Tibial artery (tissue), 4 donors: ENCODE measurements at regions not wholly inside any gene's neighbourhood (a gene's known extent, or its start where the extent isn't known, plus 50 kb on each side); places are given as distances from the start of the nearest gene placed in this dataset.

Source experiments
- DNase-seq, 2 donors: peaks; one replicate each; pipeline ENCODE4 v3.0.0-alpha.2; 2019
- H3K27ac ChIP-seq, 2 donors: fragments of 200-600 bp; sonication (generic) in 1 of 2; 1 replicate in 1 of 2; 2 replicates in 1 of 2; pipeline ENCODE4 v1.5.1; 2018 to 2019; ENCODE audit warnings: mild to moderate bottlenecking in 1 of 2
- H3K27me3 ChIP-seq, 2 donors: fragments of 200-600 bp; sonication (generic) in 1 of 2; one replicate each; pipeline versions ENCODE4 v1.5.1 to v1.6.0; 2016 to 2019
- H3K36me3 ChIP-seq, 3 donors: fragments of 200-600 bp; sonication (generic) in 2 of 3; one replicate each; pipeline ENCODE4 v1.5.1; 2016 to 2019; ENCODE audit warnings: mild to moderate bottlenecking in 2 of 3
- H3K4me1 ChIP-seq, 4 donors: fragments of 200-600 bp; sonication (generic) in 2 of 4; 1 replicate in 3 of 4; 2 replicates in 1 of 4; pipeline ENCODE4 v1.5.1; 2016 to 2019
- H3K4me3 ChIP-seq, 2 donors: fragments of 200-600 bp; sonication (generic) in 1 of 2; 1 replicate in 1 of 2; 2 replicates in 1 of 2; pipeline ENCODE4 v1.5.1; 2018 to 2019; ENCODE audit warnings: mild to moderate bottlenecking in 2 of 2
- H3K9me3 ChIP-seq, 3 donors: fragments of 200-600 bp; sonication (generic) in 1 of 3; one replicate each; pipeline ENCODE4 v1.5.1; 2016 to 2019
- intact Hi-C: fragments of 100-400 bp; cut with DNase I; formaldehyde crosslinking; loops from one replicate; pipeline ENCODE4 v1.15.0; 2023; ENCODE audit warnings: low total_unique reads
- TF ChIP-seq, protein P1 (sequence below), 2 experiments: fragments of 200-600 bp in 1 of 2; fragments of 450-650 bp in 1 of 2; IDR thresholded peaks; one replicate each; pipeline ENCODE4 v1.5.1; 2017 to 2019; ENCODE audit warnings: antibody characterized with exemption in 2 of 2, mild to moderate bottlenecking in 1 of 2, moderate library complexity in 1 of 2

- intact Hi-C loops: no loop called here
Measured at GRCh38 chr12:89213747-89214146, 138.6 kb downstream of the DUSP6 start.

GRCh38 chr12:89213139-89213538 is 139.2 kb downstream of the DUSP6 start:
- H3K27me3 ChIP-seq: no peaks in the 10 kb centered on the region
- no peak for DNase-seq
- intact Hi-C loops: no loop called here
- H3K4me3 ChIP-seq: no peak overlapping the region
- no peaks in the 10 kb centered on the region for H3K36me3 ChIP-seq
- no peaks in the 10 kb centered on the region for H3K9me3 ChIP-seq
- no peak overlapping the region for H3K27ac ChIP-seq
- peaks cover 0 to 4% (median 1%) of the 10 kb centered on the region in 4 donors for H3K4me1 ChIP-seq
- TF ChIP-seq, protein P1, sequence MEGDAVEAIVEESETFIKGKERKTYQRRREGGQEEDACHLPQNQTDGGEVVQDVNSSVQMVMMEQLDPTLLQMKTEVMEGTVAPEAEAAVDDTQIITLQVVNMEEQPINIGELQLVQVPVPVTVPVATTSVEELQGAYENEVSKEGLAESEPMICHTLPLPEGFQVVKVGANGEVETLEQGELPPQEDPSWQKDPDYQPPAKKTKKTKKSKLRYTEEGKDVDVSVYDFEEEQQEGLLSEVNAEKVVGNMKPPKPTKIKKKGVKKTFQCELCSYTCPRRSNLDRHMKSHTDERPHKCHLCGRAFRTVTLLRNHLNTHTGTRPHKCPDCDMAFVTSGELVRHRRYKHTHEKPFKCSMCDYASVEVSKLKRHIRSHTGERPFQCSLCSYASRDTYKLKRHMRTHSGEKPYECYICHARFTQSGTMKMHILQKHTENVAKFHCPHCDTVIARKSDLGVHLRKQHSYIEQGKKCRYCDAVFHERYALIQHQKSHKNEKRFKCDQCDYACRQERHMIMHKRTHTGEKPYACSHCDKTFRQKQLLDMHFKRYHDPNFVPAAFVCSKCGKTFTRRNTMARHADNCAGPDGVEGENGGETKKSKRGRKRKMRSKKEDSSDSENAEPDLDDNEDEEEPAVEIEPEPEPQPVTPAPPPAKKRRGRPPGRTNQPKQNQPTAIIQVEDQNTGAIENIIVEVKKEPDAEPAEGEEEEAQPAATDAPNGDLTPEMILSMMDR (IDR thresholded peaks at IDR 0.05): no peak

More at GRCh38 chr12:89213747-89214146, 138.6 kb downstream of the DUSP6 start:
- TF ChIP-seq, protein P1 (IDR thresholded peaks at IDR 0.05): no peak
- Histone ChIP-seq H3K9me3 (no peaks in the 10 kb centered on the region), H3K27me3 (no peaks in the 10 kb centered on the region), H3K4me1 (peaks cover 0 to 4% (median 1%) of the 10 kb centered on the region in 4 donors), H3K4me3 (no peak overlapping the region), H3K36me3 (no peaks in the 10 kb centered on the region), H3K27ac (no peak overlapping the region)
- DNase-seq: no peak

DNA sequence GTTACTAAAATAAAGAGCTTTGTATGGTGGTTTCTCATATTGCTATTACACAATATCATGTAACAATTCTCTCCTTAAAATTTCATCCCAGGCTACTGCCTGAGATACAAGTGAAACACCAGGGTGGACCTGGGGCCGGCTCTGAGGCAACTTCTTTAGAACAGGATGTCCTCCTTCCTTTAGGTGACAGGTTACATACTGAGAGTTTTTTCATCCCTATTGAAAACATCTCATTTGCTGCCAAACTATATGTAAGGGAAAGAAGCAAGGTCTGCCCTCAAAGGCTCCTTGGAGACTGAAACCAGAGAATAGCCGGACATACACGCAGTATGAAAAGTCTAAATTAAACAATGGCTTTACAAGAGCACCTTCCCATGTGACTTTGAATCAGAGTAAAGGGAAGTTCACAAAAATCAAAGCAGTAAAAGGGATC is 139.9 kb downstream of the DUSP6 start:
- TF ChIP-seq, protein P1 (IDR thresholded peaks at IDR 0.05): no peak
- peak in 1 of 2 donors; percentile 23 for DNase-seq
- Histone ChIP-seq H3K4me1 (peaks cover 0 to 4% (median 1%) of the 10 kb centered on the region in 4 donors), H3K27me3 (no peaks in the 10 kb centered on the region), H3K36me3 (no peaks in the 10 kb centered on the region), H3K4me3 (no peak overlapping the region), H3K9me3 (no peaks in the 10 kb centered on the region), H3K27ac (no peak overlapping the region)
- intact Hi-C loops: no loop called here

GRCh38 chr12:89211456-89211855 is 140.8 kb downstream of the DUSP6 start:
- DNase-seq: no peak
- Histone ChIP-seq H3K4me3 (no peak overlapping the region), H3K4me1 (peaks cover 0 to 4% (median 1%) of the 10 kb centered on the region in 4 donors), H3K27me3 (no peaks in the 10 kb centered on the region), H3K9me3 (no peaks in the 10 kb centered on the region), H3K27ac (no peak overlapping the region), H3K36me3 (no peaks in the 10 kb centered on the region)
- intact Hi-C loops: no loop called here
- TF ChIP-seq, protein P1 (IDR thresholded peaks at IDR 0.05): no peak

- no peak for DNase-seq
- H3K27me3 ChIP-seq: no peaks in the 10 kb centered on the region
- no peak overlapping the region for H3K27ac ChIP-seq
- H3K4me1 ChIP-seq: peaks cover 0 to 4% (median 1%) of the 10 kb centered on the region in 4 donors
- no peak overlapping the region for H3K4me3 ChIP-seq
- H3K36me3 ChIP-seq: no peaks in the 10 kb centered on the region
- H3K9me3 ChIP-seq: no peaks in the 10 kb centered on the region
- TF ChIP-seq, protein P1 (IDR thresholded peaks at IDR 0.05): no peak
- intact Hi-C loops: no loop called here
Measured at GRCh38 chr12:89210277-89210676, 142.0 kb downstream of the DUSP6 start.

DNA sequence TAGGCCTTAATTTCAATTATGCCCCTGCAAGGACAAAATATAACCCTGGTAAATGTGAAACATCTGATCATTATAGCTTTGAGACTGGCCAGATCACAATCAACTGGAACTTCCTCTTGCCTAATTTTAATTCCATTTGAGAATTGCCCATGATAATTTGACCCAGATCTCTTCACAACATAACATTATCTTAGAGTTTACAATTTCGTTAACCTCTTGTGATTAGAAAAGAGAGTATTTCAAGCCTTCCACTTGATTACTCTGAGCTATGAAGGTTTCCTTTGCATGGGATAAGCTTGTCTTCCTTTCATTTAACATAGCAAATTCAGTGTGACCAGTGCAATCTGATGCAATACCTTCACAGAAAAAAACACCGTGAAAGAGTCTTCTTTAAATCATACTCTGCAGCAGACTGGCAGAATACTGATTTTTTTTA is 143.6 kb downstream of the DUSP6 start:
- intact Hi-C loops: no loop called here
- Histone ChIP-seq H3K9me3 (no peaks in the 10 kb centered on the region), H3K36me3 (no peaks in the 10 kb centered on the region), H3K4me3 (no peak overlapping the region), H3K27ac (no peak overlapping the region), H3K27me3 (no peaks in the 10 kb centered on the region), H3K4me1 (peaks cover 0 to 4% (median 1%) of the 10 kb centered on the region in 4 donors)
- TF ChIP-seq, protein P1 (IDR thresholded peaks at IDR 0.05): no peak
- no peak for DNase-seq
